Panc1 (cell line): ENCODE measurements at regions not wholly inside any gene's neighbourhood (a gene's known extent, or its start where the extent isn't known, plus 50 kb on each side); places are given as distances from the start of the nearest gene placed in this dataset.

Source experiments
- ATAC-seq: fragments of 200-7000 bp; cut with Tn5 transposase; 2 replicates; pipeline ENCODE4 v1.9.1; 2020; ENCODE audit warnings: mild to moderate bottlenecking, moderate library complexity
- BruUV-seq: library from RNA; stranded (reverse); fragments of 400-500 nt; replicated peaks from 2 replicates; lab custom pipeline; 2021; lab: Mats Ljungman, UMichigan
- CTCF ChIA-PET: fragments of 300-600 bp; sonication (Branson Sonifier 250); formaldehyde crosslinking; loops from one replicate; lab custom pipeline; 2022; ENCODE audit warnings: antibody characterized with exemption; lab: Charles Lee
- POLR2A ChIA-PET: fragments of 300-600 bp; sonication (Branson Sonifier 250); formaldehyde crosslinking; loops from one replicate; lab custom pipeline; 2022; ENCODE audit warnings: antibody characterized with exemption; lab: Charles Lee
- DNase-seq: peaks from one replicate; pipeline ENCODE4 v3.0.0-alpha.2; 2010; ENCODE audit warnings: low read depth, low spot score
- H3K27ac ChIP-seq: 2 replicates; pipeline ENCODE4 v1.5.1; 2011; ENCODE audit warnings: mild to moderate bottlenecking, low read length, inconsistent platforms
- H3K27me3 ChIP-seq: fragments of 200-500 bp; sonication (Bioruptor generic); 2 replicates; pipeline ENCODE4 v1.6.0; 2014; ENCODE audit warnings: low read length, inconsistent platforms; ENCODE audit not compliant: control insufficient read depth, insufficient read depth
- H3K36me3 ChIP-seq: fragments of 200-500 bp; sonication (Bioruptor generic); 2 replicates; pipeline ENCODE4 v1.5.1; 2014; ENCODE audit warnings: inconsistent platforms, mild to moderate bottlenecking, low read length, moderate library complexity; ENCODE audit not compliant: control insufficient read depth, insufficient read depth
- H3K4me1 ChIP-seq: 2 replicates; pipeline ENCODE4 v1.5.1; 2011; ENCODE audit warnings: inconsistent platforms, mild to moderate bottlenecking, low read length, moderate library complexity; ENCODE audit not compliant: control insufficient read depth, insufficient read depth
- H3K4me3 ChIP-seq, 2 experiments: 2 replicates each; pipeline ENCODE4 v1.5.1; 2011 to 2012; ENCODE audit warnings: low read depth in 2 of 2, low read length in 2 of 2, mild to moderate bottlenecking in 2 of 2, inconsistent platforms in 1 of 2, moderate library complexity in 1 of 2
- H3K9me3 ChIP-seq: fragments of 200-500 bp; sonication (Bioruptor generic); 2 replicates; pipeline ENCODE4 v1.5.1; 2014; ENCODE audit warnings: low read depth, mild to moderate bottlenecking, inconsistent platforms, low read length, moderate library complexity; ENCODE audit not compliant: control insufficient read depth, insufficient read depth
- CTCF ChIP-seq: fragments of 450-650 bp; IDR thresholded peaks from 2 replicates; pipeline ENCODE4 v1.5.1; 2017; ENCODE audit warnings: mild to moderate bottlenecking
- POLR2AphosphoS5 ChIP-seq: IDR thresholded peaks from 2 replicates; pipeline ENCODE4 v1.6.1; 2012; ENCODE audit warnings: mild to moderate bottlenecking, low read depth, low read length, moderate library complexity
- SIN3A ChIP-seq: IDR thresholded peaks from 2 replicates; pipeline ENCODE4 v1.6.1; 2012; ENCODE audit warnings: low read depth, mild to moderate bottlenecking, low read length, moderate library complexity, borderline replicate concordance; ENCODE audit not compliant: insufficient read depth
- TCF7L2 ChIP-seq: IDR thresholded peaks from 2 replicates; pipeline ENCODE4 v1.6.1; 2011; ENCODE audit warnings: mild to moderate bottlenecking, low read depth, low read length, inconsistent platforms
- in situ Hi-C: cut with HindIII; loops from 2 replicates; pipeline ENCODE4 v1.10.0; 2016; ENCODE audit warnings: low sequenced_read_pairs, low pct_unique_long_range_greater_than_20kb
- intact Hi-C: fragments of 100-400 bp; cut with micrococcal nuclease; formaldehyde crosslinking; loops from one replicate; pipeline ENCODE4 v1.10.0; 2022; ENCODE audit not compliant: unreplicated experiment
- TF ChIP-seq, protein P1 (sequence below), 2 experiments: IDR thresholded peaks; 2 replicates each; pipeline ENCODE4 v1.6.1; 2011 to 2012; ENCODE audit warnings: low read depth in 2 of 2, control low read depth in 1 of 2, low read length in 1 of 2, mild to moderate bottlenecking in 1 of 2, moderate library complexity in 1 of 2; ENCODE audit not compliant: insufficient read depth in 1 of 2

GRCh38 chr5:63351164-63351563 is 611.1 kb downstream of the HTR1A start:
- no peak for TF ChIP-seq CTCF
- TF ChIP-seq POLR2AphosphoS5, result no peak
- no peak for TF ChIP-seq SIN3A
- TF ChIP-seq TCF7L2, result no peak
- TF ChIP-seq, protein P1, sequence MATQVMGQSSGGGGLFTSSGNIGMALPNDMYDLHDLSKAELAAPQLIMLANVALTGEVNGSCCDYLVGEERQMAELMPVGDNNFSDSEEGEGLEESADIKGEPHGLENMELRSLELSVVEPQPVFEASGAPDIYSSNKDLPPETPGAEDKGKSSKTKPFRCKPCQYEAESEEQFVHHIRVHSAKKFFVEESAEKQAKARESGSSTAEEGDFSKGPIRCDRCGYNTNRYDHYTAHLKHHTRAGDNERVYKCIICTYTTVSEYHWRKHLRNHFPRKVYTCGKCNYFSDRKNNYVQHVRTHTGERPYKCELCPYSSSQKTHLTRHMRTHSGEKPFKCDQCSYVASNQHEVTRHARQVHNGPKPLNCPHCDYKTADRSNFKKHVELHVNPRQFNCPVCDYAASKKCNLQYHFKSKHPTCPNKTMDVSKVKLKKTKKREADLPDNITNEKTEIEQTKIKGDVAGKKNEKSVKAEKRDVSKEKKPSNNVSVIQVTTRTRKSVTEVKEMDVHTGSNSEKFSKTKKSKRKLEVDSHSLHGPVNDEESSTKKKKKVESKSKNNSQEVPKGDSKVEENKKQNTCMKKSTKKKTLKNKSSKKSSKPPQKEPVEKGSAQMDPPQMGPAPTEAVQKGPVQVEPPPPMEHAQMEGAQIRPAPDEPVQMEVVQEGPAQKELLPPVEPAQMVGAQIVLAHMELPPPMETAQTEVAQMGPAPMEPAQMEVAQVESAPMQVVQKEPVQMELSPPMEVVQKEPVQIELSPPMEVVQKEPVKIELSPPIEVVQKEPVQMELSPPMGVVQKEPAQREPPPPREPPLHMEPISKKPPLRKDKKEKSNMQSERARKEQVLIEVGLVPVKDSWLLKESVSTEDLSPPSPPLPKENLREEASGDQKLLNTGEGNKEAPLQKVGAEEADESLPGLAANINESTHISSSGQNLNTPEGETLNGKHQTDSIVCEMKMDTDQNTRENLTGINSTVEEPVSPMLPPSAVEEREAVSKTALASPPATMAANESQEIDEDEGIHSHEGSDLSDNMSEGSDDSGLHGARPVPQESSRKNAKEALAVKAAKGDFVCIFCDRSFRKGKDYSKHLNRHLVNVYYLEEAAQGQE (IDR thresholded peaks at IDR 0.05; ENCODE audit: insufficient read depth in 1 of 2, low read depth in 2 of 2, low read length in 1 of 2), result no peak

DNA sequence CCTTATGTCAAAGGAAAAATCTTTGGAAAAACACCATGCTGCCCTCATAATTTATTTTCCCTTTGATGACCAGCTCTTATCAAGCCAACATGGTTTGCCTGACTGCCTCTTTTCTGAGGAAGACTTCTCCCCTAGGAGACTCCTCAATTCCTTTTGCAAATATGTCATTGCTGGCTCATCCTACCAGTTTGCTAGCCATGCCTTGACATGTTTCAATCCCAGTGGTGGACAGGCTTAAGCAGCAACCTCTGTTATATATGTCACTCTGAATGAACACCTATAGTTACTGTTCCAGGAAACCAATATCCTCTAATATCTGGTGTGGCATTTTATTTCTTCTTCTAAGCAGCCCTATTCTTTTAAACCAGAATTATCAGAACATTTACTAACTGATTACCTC is 615.8 kb downstream of the HTR1A start:
- no peaks in the 10 kb centered on the region for H3K36me3 ChIP-seq
- ChIA-PET POLR2A (no interaction called here), CTCF (no interaction called here)
- intact Hi-C loops (no loop called here), in situ Hi-C loops (no loop called here)
- ATAC-seq, result no peak
- TF ChIP-seq TCF7L2 (no peak), CTCF (no peak), SIN3A (no peak), POLR2AphosphoS5 (no peak)
- TF ChIP-seq, protein P1 (IDR thresholded peaks at IDR 0.05; ENCODE audit: insufficient read depth in 1 of 2, low read depth in 2 of 2, low read length in 1 of 2), result no peak
- no peak overlapping the region for H3K27ac ChIP-seq
- no peak overlapping the region for H3K4me3 ChIP-seq
- no peak for DNase-seq
- H3K9me3 ChIP-seq, result peaks cover 7% of the 10 kb centered on the region; the same call in 1 of the 2 replicates
- no peaks in the 10 kb centered on the region for H3K27me3 ChIP-seq
- no TSS peak for BruUV-seq
- no peaks in the 10 kb centered on the region for H3K4me1 ChIP-seq

More at GRCh38 chr5:63351164-63351563, 611.1 kb downstream of the HTR1A start:
- ChIA-PET CTCF (no interaction called here), POLR2A (no interaction called here)
- H3K27me3 ChIP-seq, result no peaks in the 10 kb centered on the region
- DNase-seq (no peak), ATAC-seq (no peak)
- no peak overlapping the region for H3K4me3 ChIP-seq
- intact Hi-C loops (no loop called here), in situ Hi-C loops (no loop called here)
- H3K9me3 ChIP-seq, result no peaks in the 10 kb centered on the region
- H3K27ac ChIP-seq, result no peak overlapping the region
- no TSS peak for BruUV-seq
- H3K4me1 ChIP-seq, result no peaks in the 10 kb centered on the region
- H3K36me3 ChIP-seq, result no peaks in the 10 kb centered on the region
